ENCODE measurements at regions not wholly inside any gene's neighbourhood (a gene's known extent, or its start where the extent isn't known, plus 50 kb on each side); places are given as distances from the start of the nearest gene placed in this dataset.
A peak's percentile ranks its signal among the peaks of the same experiment; 100 is the strongest.
"Not testable (repeated sequence)": the region's sequence is repeated elsewhere in the genome, so short reads cannot be mapped to it uniquely, and the experiment has no call there.

- DNase-seq, result no peak
These were observed 80.3 kb downstream of the NXPE2 start for GRCh38 chr11:114758627-114759026.

- DNase-seq, result no peak
These were observed 84.1 kb downstream of the NXPE2 start for GRCh38 chr11:114762408-114762807.

GRCh38 chr11:114764563-114764962 is 86.2 kb downstream of the NXPE2 start:
- no peak for DNase-seq

- no peak for DNase-seq
These were observed 92.8 kb downstream of the NXPE2 start for GRCh38 chr11:114771172-114771571.

GRCh38 chr11:114773541-114774338 is 95.4 kb downstream of the NXPE2 start:
- no peak for DNase-seq

- peak; percentile 24 for DNase-seq
These were observed 96.5 kb downstream of the NXPE2 start for GRCh38 chr11:114774599-114775361.

GRCh38 chr11:114775875-114776621 is 97.7 kb downstream of the NXPE2 start:
- DNase-seq, result no peak

GRCh38 chr11:114776956-114777355 is 98.6 kb downstream of the NXPE2 start:
- DNase-seq, result no peak

GRCh38 chr11:114779189-114779588 is 100.9 kb downstream of the NXPE2 start:
- no peak for DNase-seq

- DNase-seq, result no peak
These were observed 104.5 kb downstream of the NXPE2 start for GRCh38 chr11:114782650-114783310.

GRCh38 chr11:114783805-114784204 is 105.5 kb downstream of the NXPE2 start:
- DNase-seq, result no peak

GRCh38 chr11:114784216-114784615 is 105.9 kb downstream of the NXPE2 start:
- no peak for DNase-seq

- no peak for DNase-seq
These were observed 106.6 kb downstream of the NXPE2 start for GRCh38 chr11:114784891-114785290.

GRCh38 chr11:114785820-114786219 is 107.5 kb downstream of the NXPE2 start:
- DNase-seq, result no peak

GRCh38 chr11:114787126-114787525 is 108.8 kb downstream of the NXPE2 start:
- no peak for DNase-seq

- DNase-seq, result no peak
These were observed 112.6 kb downstream of the NXPE2 start for GRCh38 chr11:114790910-114791309.

GRCh38 chr11:114794048-114794684 is 115.8 kb downstream of the NXPE2 start:
- DNase-seq, result no peak

GRCh38 chr11:114796954-114797721 is 118.8 kb downstream of the NXPE2 start:
- no peak for DNase-seq

GRCh38 chr11:114799476-114799875 is 121.1 kb downstream of the NXPE2 start:
- DNase-seq, result no peak

GRCh38 chr11:114801773-114802172 is 123.4 kb downstream of the NXPE2 start:
- no peak for DNase-seq

GRCh38 chr11:114802878-114803277 is 124.6 kb downstream of the NXPE2 start:
- DNase-seq, result no peak

- DNase-seq, result not testable (repeated sequence)
These were observed 127.1 kb downstream of the NXPE2 start for GRCh38 chr11:114805431-114805830.
